Esophagus squamous epithelium (tissue), 4 donors: ENCODE measurements at regions not wholly inside any gene's neighbourhood (a gene's known extent, or its start where the extent isn't known, plus 50 kb on each side); places are given as distances from the start of the nearest gene placed in this dataset.

Experiments
- POLR2A ChIP-seq, 4 donors: fragments of 450-650 bp; IDR thresholded peaks; one replicate each; pipeline ENCODE4 v1.6.1; 2017; ENCODE audit warnings: antibody characterized with exemption in 4 of 4, mild to moderate bottlenecking in 4 of 4, moderate library complexity in 3 of 4
- TF ChIP-seq, protein P1 (sequence below), 6 experiments: fragments of 450-650 bp in 4 of 6; fragments of 200-600 bp in 2 of 6; sonication (generic) in 2 of 6; IDR thresholded peaks; one replicate each; pipeline ENCODE4 v1.5.1; 2016 to 2019; ENCODE audit warnings: antibody characterized with exemption in 6 of 6, mild to moderate bottlenecking in 4 of 6, moderate library complexity in 4 of 6

- TF ChIP-seq, protein P1, sequence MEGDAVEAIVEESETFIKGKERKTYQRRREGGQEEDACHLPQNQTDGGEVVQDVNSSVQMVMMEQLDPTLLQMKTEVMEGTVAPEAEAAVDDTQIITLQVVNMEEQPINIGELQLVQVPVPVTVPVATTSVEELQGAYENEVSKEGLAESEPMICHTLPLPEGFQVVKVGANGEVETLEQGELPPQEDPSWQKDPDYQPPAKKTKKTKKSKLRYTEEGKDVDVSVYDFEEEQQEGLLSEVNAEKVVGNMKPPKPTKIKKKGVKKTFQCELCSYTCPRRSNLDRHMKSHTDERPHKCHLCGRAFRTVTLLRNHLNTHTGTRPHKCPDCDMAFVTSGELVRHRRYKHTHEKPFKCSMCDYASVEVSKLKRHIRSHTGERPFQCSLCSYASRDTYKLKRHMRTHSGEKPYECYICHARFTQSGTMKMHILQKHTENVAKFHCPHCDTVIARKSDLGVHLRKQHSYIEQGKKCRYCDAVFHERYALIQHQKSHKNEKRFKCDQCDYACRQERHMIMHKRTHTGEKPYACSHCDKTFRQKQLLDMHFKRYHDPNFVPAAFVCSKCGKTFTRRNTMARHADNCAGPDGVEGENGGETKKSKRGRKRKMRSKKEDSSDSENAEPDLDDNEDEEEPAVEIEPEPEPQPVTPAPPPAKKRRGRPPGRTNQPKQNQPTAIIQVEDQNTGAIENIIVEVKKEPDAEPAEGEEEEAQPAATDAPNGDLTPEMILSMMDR (IDR thresholded peaks at IDR 0.05) = no peak
- TF ChIP-seq POLR2A (IDR thresholded peaks at IDR 0.05) = no peak
Measured at GRCh38 chr5:123808461-123809380, 296.7 kb downstream of the CSNK1G3 start.
